ENCODE measurements at regions not wholly inside any gene's neighbourhood (a gene's known extent, or its start where the extent isn't known, plus 50 kb on each side); places are given as distances from the start of the nearest gene placed in this dataset.
"Not testable (repeated sequence)": the region's sequence is repeated elsewhere in the genome, so short reads cannot be mapped to it uniquely, and the experiment has no call there.

DNA sequence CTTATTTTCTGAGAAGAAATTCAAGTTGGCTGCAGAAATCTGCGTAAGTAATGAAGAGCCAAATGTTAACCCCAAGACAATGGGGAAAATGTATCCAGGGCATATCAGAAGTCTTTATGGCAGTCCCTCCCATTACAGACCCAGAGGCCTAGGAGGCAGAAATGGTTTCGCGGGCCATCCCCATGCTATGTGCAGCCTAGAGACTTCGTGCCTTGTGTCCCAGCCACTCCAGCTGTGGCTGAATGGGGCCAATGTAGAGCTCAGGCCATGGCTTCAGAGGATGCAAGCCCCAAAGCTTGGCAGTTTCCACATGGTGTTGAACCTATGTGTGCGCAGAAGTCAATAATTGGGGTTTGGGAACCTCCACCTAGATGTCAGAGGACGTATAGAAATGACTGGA, 131.9 kb downstream of the GPR37 start:
- DNase-seq, result no peak

DNA sequence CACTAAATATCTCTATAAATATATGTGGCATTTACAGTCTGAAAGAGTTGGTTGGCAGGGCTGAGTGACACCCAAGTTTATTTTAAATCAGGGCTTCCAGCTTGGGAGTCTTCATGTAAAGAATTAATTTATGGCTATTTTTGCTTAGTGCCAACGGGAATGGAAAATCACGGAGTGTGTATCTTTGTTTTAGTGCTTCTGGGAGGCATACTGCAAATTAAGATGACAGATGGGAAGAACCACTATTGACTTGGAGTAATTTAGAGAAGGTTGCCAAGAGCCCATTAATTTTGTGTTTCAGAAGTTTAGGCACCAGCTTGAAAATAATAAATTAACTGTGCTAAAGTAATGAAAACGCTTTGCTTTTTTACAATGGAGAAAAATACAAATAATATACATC, 135.2 kb downstream of the GPR37 start:
- no peak for DNase-seq

DNA sequence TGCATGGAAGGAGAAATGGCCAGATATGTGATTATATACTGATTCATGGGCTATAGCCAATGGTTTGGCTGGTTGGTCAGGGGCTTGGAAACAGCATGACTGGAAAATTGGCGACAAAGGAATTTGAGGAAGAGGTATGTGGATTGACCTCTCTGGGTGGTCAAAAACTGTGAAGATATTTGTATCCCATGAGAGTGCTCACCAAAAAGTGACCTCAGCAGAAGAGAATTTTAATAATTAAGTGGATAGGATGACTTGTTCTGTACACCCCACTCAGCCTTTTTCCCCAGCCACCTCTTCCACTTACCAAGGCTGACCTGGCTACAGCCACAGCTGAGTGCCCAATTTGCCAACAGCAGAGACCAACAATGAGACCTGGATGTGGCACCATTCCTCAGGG, 146.7 kb downstream of the GPR37 start:
- DNase-seq, result no peak

DNA sequence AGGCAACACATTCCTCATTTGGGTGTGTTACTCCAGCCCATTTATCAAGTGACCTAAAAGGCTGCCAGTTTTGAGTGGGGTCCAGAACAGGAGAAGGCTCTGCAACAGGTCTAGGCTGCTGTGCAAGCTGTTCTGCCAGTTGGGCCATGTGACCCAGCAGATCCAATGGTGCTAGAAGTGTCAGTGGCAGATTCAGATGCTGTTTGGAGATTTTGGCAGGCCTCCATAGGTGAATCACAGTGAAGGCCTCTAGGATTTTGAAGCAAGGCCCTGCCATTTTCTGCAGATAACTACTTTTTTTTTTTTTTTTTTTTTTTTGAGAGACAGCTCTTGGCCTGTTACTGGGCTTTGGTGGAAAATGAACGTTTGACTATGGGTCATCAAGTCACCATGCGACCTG, 147.5 kb downstream of the GPR37 start:
- DNase-seq, result not testable (repeated sequence)

DNA sequence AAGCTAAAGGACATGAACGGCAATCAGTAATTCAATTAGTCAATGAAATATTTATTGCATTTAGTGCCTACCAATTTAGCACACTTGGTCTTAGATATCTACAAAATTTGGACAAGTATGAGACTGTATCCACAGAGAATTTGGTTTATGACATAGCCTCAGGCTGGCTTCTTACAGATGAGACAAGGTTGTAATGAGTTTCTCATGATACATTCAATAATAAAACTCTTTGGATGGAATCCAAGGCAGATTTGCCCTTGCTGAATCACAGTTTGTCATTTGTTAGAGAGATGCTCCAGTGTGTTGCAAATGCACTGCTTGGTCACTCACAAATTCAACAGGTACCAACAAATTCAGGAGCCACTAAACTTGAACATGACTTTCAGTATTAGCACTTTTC, 162.5 kb downstream of the GPR37 start:
- DNase-seq, result no peak

DNA sequence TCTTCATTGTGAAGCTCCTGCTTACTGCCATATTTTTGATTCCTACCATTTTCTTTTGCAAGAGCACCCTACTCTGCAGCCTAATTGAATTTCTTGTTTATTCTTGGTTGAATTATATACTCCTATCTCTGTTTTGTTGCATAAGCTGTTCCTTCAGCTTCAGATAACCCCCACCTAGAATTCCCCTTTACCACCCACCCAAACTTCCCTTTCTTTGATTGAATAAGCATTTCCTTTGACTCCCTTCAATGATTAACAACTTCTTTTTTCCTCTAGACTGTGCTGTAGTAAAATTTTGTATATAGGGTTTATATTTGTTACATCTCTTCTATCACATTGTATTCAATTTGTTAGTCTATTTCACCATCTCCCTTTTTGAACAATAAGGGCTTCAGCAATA, 168.1 kb downstream of the GPR37 start:
- no peak for DNase-seq

DNA sequence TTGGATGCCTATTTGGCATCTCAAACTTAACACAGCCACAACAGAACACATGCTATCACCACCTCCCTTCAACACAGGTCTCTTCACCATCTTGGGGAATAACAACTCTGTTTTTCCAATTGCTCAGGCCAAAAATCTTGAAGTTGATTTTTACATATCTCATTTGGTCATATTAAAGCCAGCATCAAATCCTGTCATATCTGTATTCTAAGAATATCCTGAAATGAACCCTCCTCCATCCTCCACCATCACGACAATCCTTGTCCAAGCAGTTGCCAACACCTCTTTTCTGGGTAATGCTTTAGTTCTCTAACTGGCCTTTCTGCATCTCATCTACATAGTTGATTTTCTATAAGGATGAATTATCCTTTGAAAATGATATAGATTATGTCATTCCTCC, 168.7 kb downstream of the GPR37 start:
- DNase-seq, result no peak

DNA sequence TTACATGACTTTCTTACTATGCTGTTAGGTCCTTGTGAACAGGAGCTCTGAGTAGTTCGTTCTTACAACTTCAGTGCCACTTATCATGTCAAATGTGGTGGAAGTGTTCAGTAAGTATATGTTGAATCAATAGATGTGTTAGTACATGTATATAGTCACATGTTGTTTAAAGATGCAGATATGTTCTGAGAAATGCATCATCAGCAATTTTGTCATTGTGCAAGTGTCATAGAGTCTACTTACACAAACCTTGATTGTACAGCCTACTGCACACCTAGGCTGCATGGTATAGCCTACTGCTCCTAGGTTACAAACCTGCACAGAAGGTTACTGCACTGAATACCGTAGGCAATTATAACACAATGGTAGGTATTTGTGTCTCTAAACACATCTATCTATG, 174.8 kb downstream of the GPR37 start:
- no peak for DNase-seq

DNA sequence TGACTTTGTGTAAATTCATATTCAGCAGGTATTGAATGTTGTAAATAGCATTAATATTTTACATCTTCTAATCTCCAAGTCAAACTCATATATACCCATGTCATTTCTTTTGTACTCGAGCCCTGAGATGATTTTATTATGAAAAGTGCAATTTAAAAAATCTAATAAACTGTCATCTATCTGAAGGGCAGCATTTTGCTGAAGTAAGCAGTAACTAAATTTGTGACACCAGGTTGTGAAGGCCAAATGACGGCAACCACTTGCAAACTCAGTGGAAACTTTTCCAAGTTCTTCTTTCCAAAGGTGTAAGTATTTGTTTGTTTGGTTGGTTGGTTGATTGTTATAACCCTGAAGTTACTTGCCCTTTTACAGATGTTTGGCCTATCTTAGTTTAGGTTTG, 188.3 kb downstream of the GPR37 start:
- DNase-seq, result no peak

DNA sequence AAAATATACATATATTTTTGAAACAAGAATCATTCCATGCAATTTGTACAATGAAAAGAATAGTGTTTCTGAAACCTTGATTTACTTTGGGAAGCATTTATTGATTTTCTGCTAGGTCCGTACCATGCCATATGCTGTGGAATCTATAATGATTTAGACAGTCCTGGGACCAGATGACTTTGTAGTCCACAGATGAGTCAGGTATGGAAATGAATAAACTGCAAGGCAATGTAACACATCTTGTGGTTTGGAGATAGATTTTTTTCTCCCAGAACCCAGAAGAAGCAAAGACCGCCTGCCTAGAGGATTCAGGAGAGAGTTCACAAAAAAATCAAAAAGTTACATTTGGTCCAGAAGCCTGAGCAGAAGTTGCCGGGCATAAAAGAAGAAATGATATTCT, 190.4 kb downstream of the GPR37 start:
- DNase-seq, result no peak

DNA sequence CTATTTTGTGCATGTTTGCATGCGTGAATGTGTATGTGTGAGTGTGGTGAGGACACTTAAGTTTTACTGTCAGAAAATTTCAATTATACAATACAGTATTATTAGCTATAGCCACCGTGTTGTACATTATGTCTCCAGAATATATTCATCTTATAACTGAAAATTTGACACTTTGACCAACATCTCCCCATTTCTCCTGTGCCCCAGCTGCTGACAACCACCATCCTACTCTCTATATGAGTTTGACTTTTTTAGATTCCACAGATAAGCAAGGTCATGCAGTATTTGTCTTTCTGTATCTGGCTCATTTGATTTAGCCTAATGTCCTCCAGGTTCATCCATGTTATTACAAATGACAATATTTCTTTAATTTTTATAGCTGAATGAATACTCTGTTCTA, 195.0 kb downstream of the GPR37 start:
- DNase-seq, result no peak

DNA sequence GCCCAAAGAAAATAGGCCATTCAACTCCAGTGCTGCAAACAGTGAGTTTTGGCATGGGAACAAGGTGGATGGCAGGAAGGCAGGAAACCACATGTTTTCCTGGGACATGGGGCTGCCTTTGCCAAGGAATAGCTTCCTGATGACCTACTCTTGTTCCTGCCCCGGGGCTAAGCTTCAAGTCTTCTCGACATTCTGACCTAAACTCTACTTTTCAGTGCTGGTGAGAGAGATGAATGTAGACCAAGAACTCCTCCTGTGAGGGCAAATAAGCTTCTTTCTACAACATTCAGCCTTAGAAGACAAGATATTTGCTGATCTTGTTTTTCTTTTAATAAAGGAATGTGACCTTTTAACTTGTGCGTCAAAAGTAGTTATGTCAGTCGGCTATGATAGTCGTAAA, 199.0 kb downstream of the GPR37 start:
- no peak for DNase-seq

DNA sequence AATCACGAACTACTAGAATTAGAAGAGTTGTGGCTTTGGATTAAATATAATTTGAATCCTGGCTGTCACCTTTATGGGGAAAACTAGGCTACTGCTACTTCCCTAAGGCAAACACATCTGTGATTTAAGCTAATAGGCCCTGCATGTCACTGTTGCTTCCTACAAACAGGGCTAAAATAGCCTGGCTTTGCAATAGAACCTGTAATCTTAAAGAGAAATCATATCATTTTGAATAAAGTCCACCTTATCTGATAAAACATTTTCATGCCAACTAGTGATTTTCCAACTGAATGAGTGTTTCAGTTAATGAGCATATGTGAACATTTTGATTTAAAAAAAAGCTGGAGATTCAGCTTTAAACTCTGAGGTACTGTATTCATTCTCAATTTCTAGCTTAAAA, 208.0 kb downstream of the GPR37 start:
- no peak for DNase-seq

DNA sequence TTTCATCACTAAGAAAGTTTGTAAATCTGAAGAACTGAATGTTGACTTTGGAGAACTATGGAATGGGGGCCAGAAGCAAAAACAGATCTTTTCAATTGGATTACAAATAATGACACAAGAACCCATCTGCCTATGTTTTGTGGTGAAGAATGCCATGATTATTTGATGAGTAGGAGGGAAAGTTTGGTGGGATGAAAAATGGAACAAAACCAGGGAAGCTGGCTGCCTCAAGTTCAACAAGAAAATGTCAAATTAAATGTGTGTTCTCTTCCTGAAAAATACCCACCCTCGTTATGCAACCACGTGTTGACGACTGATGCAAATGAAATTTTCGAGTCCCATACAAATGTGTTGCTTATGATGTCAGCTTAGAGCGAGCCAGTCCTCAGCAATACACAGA, 208.5 kb downstream of the GPR37 start:
- DNase-seq, result no peak

DNA sequence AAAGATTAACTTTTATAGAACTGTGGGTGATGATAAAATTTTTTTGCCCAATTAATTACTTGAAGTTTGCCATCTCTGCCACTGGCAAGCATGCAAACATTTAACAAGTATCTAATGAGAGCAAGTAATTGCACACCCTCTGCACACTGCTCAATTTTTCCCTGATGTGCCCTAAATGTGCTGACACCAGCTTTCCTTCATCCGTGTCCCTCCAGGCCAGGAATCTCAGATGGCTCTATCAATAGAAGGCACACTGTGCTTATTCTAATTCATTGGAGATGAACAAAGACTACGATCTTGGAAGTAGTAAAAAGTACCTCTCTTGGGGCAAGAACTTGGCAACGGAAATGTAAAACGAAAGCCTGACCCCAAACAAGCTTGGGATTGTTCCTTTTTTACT, 212.1 kb downstream of the GPR37 start:
- DNase-seq, result no peak

DNA sequence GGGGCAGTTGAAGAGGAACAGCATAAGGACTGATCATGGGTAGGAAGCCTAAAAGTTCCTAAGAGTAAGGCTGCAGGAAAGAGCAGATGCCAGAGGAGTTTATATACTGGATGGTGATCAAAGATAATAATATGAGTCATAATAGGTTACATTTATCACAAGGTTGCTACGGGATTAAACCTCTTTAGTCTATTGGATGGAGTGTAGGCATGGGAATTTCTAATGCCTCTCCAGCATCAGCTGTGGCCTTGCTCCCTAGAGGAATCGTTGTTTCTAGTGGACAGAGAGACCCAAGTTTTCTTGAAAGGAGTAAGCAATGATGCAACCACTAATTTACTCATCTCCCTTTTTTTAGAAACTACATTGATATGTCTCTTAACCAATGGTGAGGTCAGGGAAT, 213.4 kb downstream of the GPR37 start:
- DNase-seq, result no peak

DNA sequence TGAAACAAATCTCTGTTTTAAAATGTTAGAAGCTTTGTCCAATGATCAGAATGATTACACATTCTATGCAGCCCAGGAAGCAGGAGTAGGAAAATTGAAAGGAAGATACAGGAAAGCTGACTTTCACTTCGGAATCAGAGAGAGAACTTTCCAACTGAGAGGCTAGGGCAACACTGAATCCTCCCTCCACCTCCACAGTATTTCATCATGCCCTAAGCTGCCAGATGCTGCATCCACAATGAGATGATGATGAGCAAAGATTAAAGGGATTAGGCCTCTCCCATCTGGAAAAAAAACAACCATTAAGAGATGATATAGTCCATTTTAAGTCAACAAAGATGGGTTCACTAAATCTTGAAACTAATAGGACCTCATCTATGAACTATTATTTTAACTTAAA, 215.6 kb downstream of the GPR37 start:
- DNase-seq, result no peak

DNA sequence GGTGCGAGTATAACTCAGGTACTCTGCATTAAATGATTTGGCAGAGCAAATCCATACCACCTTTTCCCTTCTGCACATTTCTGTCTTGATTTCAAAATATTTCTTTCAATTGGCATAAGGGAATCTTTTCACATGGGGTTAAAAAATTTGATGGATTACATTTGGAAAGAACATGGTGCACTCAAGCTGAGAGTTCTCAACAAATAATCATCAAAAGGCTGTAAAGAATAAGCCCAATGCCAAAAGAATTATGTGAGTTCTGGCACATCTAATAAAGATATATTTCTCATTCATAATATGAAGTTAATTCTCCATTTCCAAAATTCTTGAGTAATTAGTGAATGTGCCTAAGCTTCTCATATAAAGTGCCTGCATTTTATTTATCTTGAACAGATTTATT, 223.1 kb downstream of the GPR37 start:
- no peak for DNase-seq

DNA sequence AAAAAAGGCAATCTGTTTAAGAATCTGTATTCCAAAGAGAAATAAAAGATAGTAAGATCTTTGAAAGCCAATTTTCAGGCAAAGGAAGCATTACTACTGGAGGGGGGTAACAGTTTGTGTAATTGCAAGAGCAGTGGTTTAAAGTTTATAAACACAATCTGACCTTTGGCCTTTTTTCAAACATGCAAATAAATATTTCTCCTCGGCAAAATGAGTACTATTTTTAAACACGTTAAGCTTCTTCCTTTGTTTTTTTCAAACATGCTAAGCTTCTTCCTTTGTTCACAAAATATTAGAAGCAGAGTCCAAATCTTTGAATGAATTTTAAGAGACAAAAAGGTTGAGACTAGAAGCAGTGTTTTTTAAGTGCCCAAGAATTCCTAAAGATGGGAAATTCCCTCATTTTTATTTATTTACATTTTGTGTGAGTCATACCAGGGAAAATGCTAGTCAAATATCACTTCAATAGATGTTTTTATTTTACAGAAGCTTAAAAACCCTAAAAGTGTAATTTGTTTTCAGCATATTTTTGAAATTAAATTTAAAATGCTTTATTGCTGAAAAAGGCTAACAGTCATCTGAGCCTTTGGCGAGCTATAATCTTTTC, 229.3 kb downstream of the GPR37 start:
- DNase-seq, result no peak

DNA sequence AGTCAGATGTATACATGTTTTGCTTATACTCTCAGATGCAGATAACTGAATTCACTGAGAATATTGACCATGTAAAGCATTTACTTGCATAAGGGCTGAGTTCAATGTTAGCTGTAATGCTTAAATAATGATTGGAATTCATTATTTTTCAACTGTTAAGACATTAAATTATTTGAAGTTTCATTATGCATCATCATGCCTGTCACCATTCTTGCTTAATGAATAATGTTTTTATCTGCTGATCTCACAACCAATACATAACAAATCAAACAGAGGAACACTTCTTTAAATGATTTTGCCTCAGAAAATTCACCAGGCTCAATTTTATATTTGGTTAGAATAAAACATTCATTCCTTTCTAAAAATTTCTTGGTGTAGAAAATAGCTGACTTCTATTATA, 233.4 kb downstream of the GPR37 start:
- no peak for DNase-seq

DNA sequence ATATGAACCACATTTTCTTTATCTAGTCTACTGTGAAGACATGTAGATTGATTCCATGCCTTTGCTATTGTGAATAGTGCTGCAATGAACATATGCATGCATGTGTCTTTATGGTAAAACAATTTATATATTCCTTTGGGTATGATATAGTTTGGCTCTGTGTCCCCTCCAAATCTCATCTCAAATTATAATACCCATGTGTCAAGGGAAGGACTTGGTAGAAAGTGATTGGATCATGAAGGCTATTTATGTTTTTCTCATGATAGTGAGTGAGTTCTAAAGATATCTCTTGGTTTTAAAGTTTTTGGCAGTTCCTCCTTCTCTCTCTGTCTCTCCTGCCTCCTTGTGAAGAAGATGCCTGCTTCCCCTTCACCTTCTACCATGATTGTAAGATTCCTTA, 248.7 kb downstream of the GPR37 start:
- no peak for DNase-seq

DNA sequence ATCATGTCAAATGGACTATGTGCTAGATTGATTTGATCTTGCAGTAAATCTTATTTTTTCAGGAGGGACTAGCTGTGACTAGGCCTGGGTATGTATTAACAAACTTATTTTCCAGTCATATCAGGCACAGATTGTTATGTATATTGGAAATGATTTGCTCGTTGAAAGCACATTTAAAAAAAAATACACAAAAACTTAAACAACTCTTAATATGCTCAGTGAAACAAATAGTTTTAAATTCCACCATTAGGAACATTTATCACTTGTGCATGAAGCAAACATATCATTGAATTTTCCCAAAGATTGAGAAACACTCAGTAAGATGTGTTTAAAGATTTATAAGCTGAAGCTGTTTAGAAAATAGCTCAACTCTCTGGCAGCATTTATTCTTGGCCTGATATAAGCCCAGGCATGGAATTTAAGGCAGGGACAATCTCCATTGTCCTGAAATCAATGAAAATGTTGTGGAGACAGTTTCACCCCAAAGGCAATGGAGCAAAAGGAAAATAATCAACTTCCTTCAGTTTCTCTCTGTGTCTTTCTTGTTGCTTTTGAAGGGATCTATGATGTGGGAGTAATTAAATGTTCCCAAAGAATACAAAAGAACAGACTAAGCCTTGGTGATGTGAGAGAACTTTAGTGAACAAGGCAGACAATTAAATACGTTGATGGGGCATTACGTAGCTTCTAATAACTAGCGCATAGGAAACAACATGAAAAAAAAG, 250.3 kb downstream of the GPR37 start:
- DNase-seq, result no peak

DNA sequence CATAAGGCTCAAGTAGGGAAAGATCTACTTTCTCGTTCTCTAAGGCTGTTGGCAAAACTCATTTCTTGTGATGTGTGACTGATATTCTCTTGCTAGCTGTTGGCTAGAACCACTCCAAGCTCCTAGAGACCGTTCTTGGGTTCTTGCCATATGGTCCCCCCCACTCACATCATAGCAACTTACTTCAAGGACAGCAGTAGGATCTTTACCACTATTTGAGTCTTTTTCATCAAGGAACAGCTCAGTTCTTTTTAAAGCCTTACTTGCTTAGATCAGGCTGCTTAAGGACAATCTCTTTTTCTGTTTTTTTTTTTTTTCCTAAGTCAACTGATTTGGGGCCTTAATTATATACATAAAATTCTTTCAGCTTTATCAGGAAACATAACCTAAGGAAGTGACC, 251.1 kb downstream of the GPR37 start:
- no peak for DNase-seq

DNA sequence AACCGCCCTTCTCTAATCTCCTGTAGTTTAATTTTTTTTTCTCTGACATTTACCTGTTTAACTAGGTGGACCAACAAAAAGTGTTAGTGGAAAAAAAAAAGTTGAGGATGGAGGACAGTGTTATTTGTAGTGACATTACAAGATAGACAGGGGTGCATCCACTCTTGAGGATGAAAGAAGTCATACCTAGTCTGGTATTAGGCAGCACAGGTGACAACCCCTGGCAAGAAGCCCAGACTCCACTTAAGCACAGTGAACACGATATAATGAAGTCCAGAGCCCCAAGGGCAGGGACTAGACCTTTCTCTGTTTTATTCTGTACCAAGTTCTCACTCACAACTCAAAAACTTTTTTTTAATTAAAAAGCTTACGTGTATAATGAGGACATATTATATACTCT, 268.4 kb downstream of the GPR37 start:
- DNase-seq, result no peak

DNA sequence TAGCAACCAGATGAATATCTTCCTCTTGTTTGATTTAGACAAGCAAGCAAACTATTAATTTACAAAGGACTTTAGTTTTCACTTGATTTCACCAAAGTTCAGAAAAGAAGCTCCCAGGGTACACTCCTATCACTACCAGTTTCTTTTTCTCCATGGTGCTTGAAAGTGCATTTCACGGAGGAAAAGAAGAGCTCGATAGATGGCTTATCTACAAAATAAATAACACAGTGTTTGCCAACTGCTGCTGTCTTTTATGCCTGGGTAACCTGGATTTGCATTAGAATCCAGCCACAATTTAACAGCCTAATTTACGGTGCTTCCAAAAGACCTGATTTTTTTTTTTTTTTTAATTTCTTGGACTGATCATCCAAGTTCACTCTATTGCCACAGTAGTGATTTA, 275.7 kb downstream of the GPR37 start:
- DNase-seq, result no peak

Measured in suppressor macrophage treated with lipopolysaccharide for 4 hours (primary cell).